Liver (tissue), 2 donors: ENCODE measurements at regions not wholly inside any gene's neighbourhood (a gene's known extent, or its start where the extent isn't known, plus 50 kb on each side); places are given as distances from the start of the nearest gene placed in this dataset.

Source experiments
- ATF3 ChIP-seq: IDR thresholded peaks from 2 replicates; pipeline ENCODE4 v1.6.1; 2016; ENCODE audit warnings: antibody characterized with exemption
- EGR1 ChIP-seq, 2 donors: IDR thresholded peaks; 2 replicates each; pipeline ENCODE4 v1.6.1; 2016 to 2018; ENCODE audit warnings: antibody characterized with exemption in 2 of 2, low read depth in 2 of 2
- HNF4G ChIP-seq: IDR thresholded peaks from 2 replicates; pipeline ENCODE4 v1.6.1; 2016; ENCODE audit warnings: antibody characterized with exemption
- YY1 ChIP-seq: IDR thresholded peaks from 2 replicates; pipeline ENCODE4 v1.6.1; 2016; ENCODE audit warnings: antibody characterized with exemption, mild to moderate bottlenecking
- donor health status: healthy.

- TF ChIP-seq ATF3, result no peak
- TF ChIP-seq HNF4G, result no peak
- TF ChIP-seq YY1, result no peak
- TF ChIP-seq EGR1 (IDR thresholded peaks at IDR 0.05; ENCODE audit: low read depth in 2 of 2), result no peak
Measured at GRCh38 chr7:86961686-86962085, 97.8 kb downstream of the ELAPOR2 start.
